HG03439 (cell line): ENCODE measurements at regions not wholly inside any gene's neighbourhood (a gene's known extent, or its start where the extent isn't known, plus 50 kb on each side); places are given as distances from the start of the nearest gene placed in this dataset.
"Not testable (repeated sequence)": the region's sequence is repeated elsewhere in the genome, so short reads cannot be mapped to it uniquely, and the experiment has no call there.

Experiments
- ATAC-seq: cut with Tn5 transposase; IDR thresholded peaks from one replicate; pipeline ENCODE4 v1.9.1; 2021; ENCODE audit warnings: mild to moderate bottlenecking, moderate library complexity; ENCODE audit not compliant: unreplicated experiment

DNA sequence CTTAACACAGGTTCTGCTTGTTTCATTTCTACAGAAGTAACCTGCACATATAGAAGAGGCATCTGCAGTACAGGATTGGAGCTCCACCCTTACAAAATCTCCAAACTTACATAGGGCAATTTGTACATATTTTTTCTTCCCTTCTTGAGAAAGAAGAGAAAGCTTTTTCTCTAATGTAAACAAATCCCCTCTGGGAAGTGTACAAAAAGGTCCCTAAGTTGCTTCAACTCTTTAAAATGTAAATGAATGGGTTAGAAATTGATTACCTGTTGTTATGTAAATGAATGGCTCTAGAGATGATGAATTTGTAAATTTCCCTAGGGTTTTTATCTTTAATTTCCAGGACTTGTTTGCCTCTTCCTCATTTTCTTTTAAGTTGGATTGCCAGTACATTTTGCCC lies 1183.7 kb downstream of the MRPL39 start:
- ATAC-seq: no peak

DNA sequence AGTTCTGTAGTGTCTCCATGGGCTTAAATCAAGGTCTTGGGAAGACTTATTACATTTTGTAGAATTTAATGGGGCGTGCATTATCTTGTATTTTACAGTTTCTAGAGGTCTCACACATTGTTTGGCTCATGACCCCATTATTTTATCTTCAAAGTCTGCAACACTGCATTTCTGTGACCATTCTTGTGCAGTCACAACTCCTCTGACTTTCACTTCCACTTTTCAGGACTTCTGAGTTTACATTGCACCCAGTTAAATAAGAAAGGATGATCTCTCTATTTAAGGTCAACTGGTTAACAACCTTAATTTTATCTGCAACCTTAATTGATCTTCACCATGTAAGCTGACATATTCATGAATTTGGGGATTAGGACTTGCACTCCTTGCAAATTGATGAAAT lies 1186.6 kb downstream of the MRPL39 start:
- no peak for ATAC-seq

DNA sequence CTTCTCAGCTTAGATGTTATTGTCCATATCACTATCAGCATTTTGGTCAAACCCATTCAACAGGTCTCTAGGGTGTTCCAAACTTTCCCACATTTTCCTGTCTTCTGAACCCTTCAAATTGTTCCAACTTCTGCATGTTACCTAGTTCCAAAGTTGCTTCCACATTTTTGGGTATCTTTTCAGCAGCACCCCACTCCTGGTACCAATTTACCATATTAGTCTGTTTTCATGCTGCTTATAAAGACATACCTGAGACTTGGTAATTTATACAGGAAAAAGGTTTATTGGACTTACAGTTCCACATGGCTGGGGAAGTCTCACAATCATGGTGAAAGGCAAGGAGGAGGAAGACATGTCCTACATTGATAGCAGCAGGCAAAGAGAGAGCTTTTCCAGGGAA lies 1187.6 kb downstream of the MRPL39 start:
- ATAC-seq: not testable (repeated sequence)

DNA sequence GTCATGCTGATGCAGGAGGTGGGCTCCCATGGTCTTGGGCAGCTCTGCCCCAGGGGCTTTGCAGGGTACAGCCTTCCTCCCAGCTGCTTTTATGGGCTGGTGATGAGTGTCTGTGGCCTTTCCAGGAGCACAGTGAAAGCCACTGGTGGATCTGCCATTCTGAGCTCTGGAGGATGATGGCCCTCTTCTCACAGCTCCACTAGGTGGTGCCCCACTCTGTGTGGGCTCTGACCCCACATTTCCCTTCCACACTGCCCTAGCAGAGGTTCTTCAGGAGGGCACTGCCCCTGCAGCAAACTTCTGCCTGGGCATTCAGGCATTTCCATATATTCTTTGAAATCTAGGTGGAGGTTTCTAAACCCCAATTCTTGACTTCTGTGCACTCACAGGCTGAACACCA lies 1188.6 kb downstream of the MRPL39 start:
- ATAC-seq: no peak

DNA sequence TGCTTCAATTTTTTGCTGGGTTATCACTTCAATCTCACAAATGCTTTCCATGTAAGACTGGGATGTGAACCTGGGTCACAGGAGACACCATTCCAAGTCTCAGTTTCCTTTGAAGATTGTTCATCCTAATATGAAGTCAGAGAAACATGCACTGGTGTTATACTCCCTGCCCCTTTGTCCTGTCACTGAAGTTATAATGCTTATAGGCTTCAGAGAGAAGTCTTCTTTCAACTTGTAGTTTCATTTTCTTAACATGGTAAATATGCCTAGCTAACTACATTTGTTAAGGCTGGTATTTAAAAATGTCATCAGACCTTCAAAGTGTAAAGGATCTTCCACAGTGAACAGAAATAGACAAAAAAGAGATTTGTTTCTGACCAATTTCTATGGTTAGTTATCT lies 1195.9 kb downstream of the MRPL39 start:
- ATAC-seq: no peak

DNA sequence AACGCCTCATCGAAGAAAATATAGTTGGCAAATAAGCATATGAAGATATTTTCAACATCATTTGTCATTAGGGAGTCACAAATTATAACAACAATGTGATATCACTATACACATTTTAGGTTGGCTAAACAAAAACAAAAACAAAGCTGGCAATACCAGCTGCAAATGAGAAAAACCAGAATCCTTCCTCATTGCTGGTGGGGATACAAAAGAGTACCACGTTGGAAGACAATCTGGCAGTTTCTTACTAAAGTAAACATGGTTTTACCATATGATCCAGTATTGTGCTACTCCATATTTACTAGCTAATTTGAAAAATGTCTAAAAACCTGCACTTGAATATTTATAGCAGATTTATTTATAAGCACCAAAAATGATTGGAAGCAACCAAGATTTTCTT lies 1204.1 kb downstream of the MRPL39 start:
- ATAC-seq: no peak

DNA sequence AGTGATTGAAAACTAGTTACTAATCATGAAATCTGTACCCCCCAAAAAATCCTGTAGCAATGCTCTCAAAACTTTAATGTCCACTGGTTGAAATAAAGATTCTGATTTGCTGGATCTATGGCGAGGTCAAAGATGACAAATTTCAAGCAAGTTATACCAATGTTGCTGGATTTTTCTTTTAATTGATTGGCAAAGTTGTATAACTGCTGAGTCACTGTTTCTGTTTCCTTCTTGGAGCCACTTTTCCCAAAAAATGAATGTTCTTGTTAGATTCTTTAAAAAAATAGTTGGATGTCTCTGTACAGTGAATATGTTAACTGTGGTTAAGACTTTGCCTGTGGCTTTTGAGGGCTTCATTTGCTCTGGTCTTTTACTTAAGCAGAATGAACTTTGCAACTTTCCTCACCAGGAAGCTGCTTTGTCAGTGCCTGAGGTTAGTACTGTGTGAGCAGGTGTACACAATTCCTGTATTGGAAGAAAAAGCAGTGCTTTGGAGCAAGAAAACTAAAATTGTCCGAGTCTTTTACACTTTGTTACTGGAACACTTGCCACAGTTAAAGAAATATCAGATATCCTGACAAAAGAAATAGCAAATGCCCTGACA lies 1211.9 kb downstream of the MRPL39 start:
- ATAC-seq: no peak

DNA sequence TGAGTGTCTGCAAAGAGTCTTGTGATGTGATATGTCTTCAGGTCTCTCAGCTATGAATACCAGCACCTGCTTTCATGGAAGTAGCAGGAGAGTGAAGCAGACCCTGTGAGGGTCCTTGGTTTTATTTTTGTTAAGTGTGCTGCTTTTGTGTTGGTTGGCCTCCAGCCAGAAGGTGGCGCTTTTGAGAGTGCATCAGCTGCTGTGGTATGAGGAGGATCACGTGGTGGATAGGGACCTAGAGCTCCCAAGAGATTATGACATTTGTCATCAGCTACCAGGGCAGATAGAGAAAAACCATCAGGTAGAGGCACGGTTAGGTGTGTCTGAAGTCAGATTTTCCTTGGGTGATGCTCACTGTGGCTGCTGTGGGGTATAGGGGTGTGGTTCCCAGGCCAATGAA lies 1232.1 kb downstream of the MRPL39 start:
- ATAC-seq: no peak

DNA sequence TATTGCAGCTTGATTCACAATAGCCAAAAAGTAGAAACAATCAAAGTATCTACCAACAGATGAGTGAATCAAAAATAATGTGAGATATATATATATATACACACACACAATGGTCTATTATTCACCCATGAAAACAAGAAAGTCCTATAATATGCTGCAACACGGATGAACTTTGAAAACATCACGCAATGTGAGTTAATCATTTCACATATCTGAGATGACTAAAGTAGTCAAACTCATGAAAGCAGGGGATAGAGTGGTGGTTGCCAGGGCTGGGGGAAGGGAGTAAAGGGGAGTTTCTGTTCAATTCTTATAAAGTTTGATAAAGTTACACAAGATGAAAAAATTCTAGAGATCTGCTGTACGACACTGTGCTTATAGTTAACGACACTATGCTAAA lies 1234.8 kb downstream of the MRPL39 start:
- ATAC-seq: no peak

DNA sequence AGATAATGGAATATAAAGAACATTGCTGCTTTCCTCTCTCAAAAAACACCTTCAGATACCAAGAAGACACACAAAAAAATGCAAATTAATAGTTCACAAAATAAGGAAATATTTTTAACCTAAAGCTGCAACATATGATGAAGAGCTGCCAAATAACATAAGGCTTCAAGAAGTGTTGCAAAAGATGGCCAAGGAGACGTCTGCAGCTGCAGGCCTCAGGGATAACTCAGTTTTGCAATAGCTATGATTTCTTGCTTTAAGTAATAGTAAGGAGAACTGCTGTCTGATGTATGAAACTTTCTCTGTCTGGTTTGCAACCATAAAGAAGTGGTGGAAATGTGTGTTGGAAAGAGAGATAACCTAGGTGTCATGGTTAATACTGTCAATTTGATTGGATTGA lies 1237.5 kb downstream of the MRPL39 start:
- no peak for ATAC-seq

DNA sequence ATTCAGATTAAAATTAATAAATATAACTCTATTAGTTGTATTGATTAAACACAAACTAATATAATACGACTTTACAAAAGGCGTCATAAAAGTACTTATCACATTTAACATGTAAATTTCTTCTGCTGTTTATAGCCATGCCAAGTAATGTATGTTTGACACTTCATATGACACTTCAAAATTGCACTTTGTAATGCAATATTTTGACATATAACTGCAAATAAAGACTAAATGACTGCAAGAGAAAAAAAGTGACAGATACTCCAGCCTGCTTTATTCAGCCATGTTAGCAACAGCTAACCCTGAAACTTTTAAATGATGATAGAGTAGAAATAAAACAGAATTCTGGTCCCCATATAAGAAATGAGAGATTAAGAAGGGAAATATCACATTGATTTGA lies 1238.0 kb downstream of the MRPL39 start:
- no peak for ATAC-seq

DNA sequence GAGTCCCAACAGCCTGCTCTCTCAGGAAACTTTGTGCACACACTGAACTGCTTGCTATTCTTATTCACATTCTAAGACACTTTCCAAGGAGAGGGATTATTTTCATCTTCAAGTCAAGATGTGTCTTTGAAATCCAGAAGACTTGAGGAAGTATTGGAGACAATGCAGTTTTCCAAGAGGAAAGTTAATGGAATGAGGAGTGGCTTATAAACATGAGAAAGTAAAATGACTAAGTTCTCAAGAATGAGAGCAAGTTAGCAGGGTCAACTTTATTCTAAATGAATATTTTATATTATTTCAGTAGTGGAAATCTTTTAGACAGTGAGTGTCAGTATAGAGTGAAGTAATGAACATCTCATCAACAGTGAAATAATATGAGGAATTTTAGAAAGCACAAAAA lies 1239.3 kb downstream of the MRPL39 start:
- ATAC-seq: no peak

DNA sequence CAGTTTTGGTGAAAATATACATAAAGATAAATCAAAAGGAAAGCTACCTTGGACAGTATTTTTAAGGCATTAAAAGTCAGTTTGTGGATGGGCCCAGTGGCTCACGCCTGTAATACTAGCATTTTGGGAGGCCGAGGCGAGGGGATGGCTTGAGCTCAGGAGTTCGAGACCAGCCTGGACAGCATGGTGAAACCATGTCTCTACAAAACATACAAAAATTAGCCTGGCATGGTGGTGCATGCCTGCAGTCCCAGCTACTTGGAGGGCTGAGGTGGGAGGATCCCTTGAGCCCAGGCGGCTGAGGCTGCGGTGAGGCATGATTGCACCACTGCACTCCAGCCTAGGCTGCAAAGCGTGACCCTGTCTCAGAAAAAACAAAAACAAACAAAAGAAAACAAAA lies 1253.8 kb downstream of the MRPL39 start:
- no peak for ATAC-seq

DNA sequence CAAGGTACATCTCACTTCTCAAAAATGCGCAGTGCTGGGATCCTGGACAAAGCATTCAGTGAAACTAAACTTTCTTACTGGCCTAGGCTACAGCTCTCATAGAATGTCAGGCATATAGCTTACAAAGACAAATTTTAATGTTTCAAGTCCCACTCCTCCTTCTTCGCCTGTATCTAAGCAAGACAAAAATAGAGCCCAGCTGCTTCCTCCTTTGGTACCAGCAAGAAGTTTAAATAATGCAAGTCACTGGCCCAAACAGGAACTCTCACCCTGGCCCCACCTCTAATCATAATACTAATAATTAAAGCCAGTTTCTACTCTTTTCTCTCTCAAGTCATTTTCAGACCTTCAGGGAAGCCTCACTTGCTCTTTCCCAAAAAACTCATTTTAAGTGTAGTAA lies 1267.9 kb downstream of the MRPL39 start:
- ATAC-seq: no peak

DNA sequence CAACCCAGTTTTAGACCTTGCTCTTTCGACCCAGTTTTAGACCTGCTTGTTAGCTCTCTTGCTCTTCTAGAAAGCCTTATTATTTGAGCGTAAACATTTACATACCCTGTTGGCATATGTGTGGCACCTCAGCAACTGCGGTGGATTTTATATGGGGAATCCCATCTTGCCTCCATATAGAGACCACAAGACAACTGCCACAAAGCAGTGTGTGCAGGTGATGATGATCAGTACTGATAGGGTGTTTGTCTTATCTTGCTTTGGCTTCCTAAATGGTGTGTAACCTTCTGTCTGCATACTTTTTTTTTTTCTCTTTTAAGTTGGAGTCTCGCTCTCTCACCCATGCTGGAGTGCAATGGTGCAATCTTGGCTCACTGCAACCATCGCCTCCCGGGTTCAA lies 1270.8 kb downstream of the MRPL39 start:
- no peak for ATAC-seq

DNA sequence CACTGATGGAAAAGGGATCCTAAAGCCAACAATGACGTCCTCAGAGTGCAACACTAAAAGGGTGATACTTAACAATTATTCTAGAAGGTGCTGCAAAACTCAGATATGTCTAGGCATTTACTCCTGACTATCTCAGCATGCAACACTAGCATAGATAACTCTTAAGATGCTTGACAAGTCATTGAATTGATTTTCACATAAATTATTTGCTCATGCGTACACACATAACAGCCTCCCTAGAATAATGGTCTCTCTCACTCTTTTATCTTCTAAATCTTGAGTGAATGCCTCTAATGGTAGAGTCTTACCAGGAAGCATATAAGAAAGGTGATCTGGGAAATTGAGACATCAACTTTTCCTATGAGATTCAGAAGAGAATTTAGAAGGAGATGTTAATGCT lies 1283.7 kb downstream of the MRPL39 start:
- ATAC-seq: no peak

DNA sequence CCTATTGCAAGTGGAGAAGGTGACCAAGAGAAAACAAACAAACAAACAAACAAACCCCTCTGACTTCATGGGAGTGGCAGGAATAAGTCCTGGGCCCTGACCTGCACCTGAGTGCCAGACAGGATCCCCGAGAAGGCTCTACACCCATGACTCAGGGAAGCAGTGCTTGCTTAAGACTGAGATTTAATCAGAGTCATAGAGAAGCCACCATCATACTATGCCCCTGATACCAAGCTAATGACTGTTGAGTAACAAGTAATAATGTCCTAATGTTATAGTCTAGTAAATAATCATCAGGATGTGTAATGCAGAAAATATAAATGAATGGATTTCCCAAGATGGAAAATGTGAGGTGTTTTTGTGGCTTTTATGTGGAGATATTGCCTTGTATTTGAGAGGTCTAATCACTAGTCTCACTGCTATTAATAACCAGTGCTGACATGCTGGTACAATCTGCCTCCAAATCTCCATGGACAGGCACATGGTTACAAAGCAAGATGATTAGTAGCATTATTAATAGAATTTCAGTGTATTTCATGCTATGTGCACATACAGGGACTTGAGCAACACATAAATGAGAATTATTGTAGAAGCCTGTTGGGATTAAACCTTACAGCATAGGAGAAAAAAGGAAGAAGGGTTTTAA lies 1290.9 kb downstream of the MRPL39 start:
- no peak for ATAC-seq

DNA sequence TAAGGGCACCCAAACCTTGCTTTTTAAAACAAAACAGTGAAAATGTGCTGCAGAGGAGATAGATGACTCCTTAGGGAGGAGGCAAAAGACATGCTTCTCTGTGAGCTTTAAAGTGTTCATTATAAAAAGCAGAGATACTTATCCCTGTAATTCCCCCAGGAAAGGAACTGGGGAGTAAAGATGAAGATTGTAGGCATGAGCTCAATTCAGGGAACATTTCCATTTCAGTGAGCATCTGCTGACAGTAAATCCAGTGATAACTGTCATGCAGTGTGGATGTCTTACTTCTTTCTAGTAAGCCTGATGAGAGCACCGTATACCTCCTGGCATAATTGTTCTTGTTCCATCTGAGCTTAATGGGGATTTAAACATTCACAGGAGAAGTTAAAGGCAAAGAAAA lies 1296.5 kb downstream of the MRPL39 start:
- no peak for ATAC-seq

DNA sequence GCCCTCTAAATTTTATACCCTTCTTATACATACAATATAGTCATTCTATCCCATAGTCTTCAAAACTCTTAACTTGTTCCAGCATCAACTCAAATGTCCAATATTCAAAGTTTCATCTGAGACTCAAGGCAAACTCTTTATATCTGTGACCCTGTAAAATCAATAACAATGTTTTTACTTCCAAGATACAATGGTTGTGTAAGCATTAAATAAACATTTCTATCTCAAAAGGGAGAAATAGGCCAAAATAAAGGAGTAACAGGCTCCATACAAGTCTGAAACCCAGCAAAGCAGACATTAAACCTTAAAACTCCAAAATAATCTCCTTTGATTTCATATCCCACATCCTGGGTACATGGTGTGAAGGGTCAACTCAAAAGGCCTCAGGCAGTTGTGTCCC lies 1299.1 kb downstream of the MRPL39 start:
- ATAC-seq: no peak

DNA sequence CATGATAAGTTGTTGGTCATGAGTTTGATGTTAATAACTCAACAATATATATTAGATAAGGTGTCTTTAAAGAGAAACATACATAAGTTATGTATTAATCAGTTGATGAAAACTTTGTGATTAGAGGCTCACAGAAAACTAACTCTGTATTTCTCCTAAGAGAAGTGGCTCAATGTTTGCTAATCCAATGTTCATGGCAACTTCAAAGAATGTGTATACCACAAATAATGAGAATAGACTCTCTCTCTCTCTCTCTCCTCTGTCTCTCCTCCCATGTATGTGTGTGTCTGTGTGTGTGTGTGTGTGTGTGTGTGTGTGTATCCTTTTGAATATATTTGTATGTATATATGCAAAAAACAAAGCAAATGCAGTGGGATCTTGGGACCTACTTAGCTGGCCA lies 1304.9 kb downstream of the MRPL39 start:
- no peak for ATAC-seq

DNA sequence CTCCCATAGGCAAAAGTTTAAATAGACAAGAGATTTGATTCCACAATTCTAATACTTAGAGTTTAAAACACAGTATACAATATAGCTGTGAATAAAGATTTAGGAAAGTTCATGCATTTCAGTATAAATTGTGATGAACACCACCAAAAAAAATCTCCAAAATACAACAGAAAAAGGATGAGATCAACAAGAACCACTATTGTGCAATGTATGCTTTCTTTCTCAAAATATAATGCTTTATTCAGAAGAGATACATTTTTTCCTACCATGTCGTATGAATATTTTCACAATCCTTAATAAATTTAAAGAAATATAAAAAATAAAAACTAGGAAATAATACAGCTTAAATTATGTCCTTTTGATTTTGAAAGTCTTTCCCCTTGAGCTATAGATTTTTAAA lies 1309.2 kb downstream of the MRPL39 start:
- no peak for ATAC-seq

DNA sequence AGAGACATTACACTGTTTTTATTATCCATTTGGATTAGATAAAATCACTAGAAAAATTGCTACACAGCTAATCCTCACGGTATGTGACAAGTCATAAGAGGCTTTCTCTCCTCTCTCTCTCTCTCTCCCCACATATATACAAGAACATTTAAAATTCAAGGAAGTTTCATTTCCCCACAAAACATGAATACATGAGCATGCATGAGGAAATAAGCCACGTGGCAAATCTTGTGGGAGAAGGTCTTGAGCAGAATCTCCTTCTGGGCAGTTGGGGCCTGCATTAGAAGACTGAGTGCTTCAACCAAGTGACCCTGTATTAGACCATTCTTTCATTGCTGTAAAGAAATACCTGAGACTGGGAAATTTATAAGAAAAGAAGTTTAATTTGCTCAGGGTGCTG lies 1313.1 kb downstream of the MRPL39 start:
- ATAC-seq: no peak

DNA sequence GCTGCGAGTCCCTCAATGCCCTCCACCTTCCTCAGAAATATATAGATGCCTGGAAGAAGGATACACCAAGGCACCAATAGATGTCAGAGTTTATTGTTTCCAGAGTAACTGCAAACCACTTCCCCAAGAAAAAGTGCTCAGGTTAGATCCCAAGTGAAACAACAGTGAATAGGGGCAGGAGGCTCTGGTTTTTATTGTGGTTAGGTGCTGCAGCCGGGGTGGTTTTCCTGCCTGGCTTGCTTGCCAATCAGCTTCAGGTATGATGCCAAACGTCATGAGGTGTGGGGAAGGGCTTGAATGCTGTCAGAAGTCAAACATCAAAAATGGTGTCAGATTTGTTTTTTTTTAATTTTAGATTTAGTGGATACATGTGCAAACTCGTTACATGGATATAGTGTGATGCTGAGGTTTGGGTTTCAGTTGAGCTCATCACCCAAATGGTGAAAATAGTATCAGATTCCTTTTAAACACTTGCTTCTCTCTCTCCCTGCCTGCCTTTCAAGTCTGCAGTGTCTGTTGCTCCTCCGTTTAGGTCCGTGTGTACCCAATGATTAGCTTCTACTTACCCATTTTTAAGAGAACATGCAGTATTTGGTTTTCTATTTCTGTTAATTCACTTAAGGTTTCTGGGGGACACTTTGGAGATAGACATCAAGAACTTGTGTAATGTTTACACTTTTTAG lies 1317.0 kb downstream of the MRPL39 start:
- ATAC-seq: no peak
